ENCODE measurements at regions not wholly inside any gene's neighbourhood (a gene's known extent, or its start where the extent isn't known, plus 50 kb on each side); places are given as distances from the start of the nearest gene placed in this dataset.

DNA sequence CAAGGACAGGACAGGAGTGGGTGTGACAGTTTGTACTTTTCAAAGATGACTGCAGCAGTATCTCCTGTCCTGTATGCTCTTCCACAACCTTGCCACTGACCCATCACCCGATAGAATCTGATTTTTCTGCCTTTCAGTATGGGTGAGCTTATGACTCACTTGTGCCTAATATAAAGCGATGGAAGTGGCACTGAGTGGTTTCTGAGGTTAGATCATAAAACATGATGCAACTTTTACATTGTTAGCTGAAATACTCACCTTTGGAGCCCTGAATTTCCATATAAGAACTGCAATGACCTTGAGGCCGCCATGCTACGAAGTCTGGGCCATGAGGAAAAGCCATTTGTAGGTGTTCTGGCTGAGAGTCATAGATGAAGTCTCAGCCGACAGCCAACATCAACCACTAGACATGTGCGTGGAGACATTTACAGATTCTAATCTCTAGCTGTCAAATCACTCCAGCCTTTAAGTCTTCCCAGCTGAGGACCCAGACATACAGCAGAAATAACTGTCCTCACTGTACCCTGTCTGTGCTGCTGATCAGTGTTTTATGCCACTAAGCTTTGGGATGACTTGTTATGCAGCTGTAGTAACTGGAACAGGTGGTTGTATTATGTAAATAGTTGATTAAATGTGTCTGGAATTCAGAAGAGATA is 105.9 kb upstream of the ARHGAP20 start:
- Histone ChIP-seq H4K8ac (replicated peaks; ENCODE audit: insufficient read length, low read depth, low read length) (no peak overlapping the region), H2BK12ac (ENCODE audit: insufficient read length, low read depth, low read length) (no peak overlapping the region), H3K79me1 (ENCODE audit: insufficient read depth, low read depth, low read length, poor library complexity, severe bottlenecking) (no peaks in the 10 kb centered on the region), H3K9ac (ENCODE audit: extremely low read depth, insufficient read length, low read length) (no peak overlapping the region), H2BK5ac (ENCODE audit: insufficient read length, low read length) (no peak overlapping the region), H4K20me1 (ENCODE audit: control insufficient read depth, insufficient read depth, insufficient read length) (no peaks in the 10 kb centered on the region), H3K4ac (ENCODE audit: low read depth, low read length) (no peak overlapping the region), H2BK20ac (ENCODE audit: low read depth, low read length, poor library complexity, severe bottlenecking) (no peak overlapping the region), H3K23ac (ENCODE audit: insufficient read length, low read depth, low read length) (no peak overlapping the region), H3K14ac (ENCODE audit: insufficient read depth, low read length) (no peak overlapping the region), H4K5ac (ENCODE audit: insufficient read length, low read depth, low read length) (no peak overlapping the region), H3K18ac (ENCODE audit: insufficient read length, low read depth, low read length) (no peak overlapping the region), H2BK120ac (ENCODE audit: low read depth, low read length, poor library complexity, severe bottlenecking) (no peak overlapping the region), H3K4me1 (ENCODE audit: insufficient read depth, low read length) (no peaks in the 10 kb centered on the region), H3T11ph (ENCODE audit: low read length) (no peak overlapping the region), H3K27ac (ENCODE audit: insufficient read length, low read depth, low read length) (no peak overlapping the region), H3K27me3 (ENCODE audit: insufficient read depth, low read length) (no peaks in the 10 kb centered on the region), H3K9me3 (ENCODE audit: control insufficient read depth, low read depth, low read length) (no peaks in the 10 kb centered on the region), H2AK5ac (ENCODE audit: insufficient read length, low read length) (no peak overlapping the region), H3K56ac (ENCODE audit: insufficient read length, low read depth, low read length) (no peak overlapping the region), H3K23me2 (ENCODE audit: insufficient read length, low read depth, low read length, poor library complexity, severe bottlenecking) (no peaks in the 10 kb centered on the region), H2AFZ (ENCODE audit: low read length) (no peak overlapping the region), H3K4me2 (ENCODE audit: insufficient read depth, insufficient read length, low read length) (no peak overlapping the region), H2BK15ac (ENCODE audit: low read depth, low read length) (no peak overlapping the region), H3K79me2 (ENCODE audit: insufficient read depth, low read length) (no peaks in the 10 kb centered on the region), H4K91ac (ENCODE audit: insufficient read length, low read depth, low read length) (no peak overlapping the region)
- Mint-ChIP-seq H3K27me3 (ENCODE audit: low read depth) (no peaks in the 10 kb centered on the region; the same call in 1 of the 2 replicates), H3K4me1 (no peaks in the 10 kb centered on the region), H3K36me3 (ENCODE audit: insufficient read depth in 1 of 3, low read depth in 3 of 3) (no peaks in the 10 kb centered on the region), H3K4me3 (no peak overlapping the region), H3K9me3 (peaks cover 0 to 8% of the 10 kb centered on the region in 2 experiments; a peak in 2 of 5 replicates), H3K27ac (no peak overlapping the region)
- TF ChIP-seq, protein P1, sequence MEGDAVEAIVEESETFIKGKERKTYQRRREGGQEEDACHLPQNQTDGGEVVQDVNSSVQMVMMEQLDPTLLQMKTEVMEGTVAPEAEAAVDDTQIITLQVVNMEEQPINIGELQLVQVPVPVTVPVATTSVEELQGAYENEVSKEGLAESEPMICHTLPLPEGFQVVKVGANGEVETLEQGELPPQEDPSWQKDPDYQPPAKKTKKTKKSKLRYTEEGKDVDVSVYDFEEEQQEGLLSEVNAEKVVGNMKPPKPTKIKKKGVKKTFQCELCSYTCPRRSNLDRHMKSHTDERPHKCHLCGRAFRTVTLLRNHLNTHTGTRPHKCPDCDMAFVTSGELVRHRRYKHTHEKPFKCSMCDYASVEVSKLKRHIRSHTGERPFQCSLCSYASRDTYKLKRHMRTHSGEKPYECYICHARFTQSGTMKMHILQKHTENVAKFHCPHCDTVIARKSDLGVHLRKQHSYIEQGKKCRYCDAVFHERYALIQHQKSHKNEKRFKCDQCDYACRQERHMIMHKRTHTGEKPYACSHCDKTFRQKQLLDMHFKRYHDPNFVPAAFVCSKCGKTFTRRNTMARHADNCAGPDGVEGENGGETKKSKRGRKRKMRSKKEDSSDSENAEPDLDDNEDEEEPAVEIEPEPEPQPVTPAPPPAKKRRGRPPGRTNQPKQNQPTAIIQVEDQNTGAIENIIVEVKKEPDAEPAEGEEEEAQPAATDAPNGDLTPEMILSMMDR (conservative IDR thresholded peaks at IDR 0.05): no peak
- WGBS (ENCODE audit: extremely low coverage, insufficient read length, low lambda C conversion rate): no CpG with 5 or more reads among the region's 6 CpGs
- no peak for DNase-seq
